WTC11 (cell line): ENCODE measurements at regions not wholly inside any gene's neighbourhood (a gene's known extent, or its start where the extent isn't known, plus 50 kb on each side); places are given as distances from the start of the nearest gene placed in this dataset.

Source experiments
- ATAC-seq: fragments of 200-7000 bp; cut with Tn5 transposase; 2 replicates; pipeline ENCODE4 v1.10.0; 2021; ENCODE audit warnings: mild to moderate bottlenecking, moderate library complexity
- CTCF ChIA-PET: fragments of 300-600 bp; sonication (Branson Sonifier 250); formaldehyde crosslinking; loops from one replicate; lab custom pipeline; 2021; ENCODE audit warnings: antibody characterized with exemption; lab: Charles Lee
- POLR2A ChIA-PET: fragments of 350-600 bp; sonication (Branson Sonifier 250); formaldehyde crosslinking; loops from one replicate; lab custom pipeline; 2021; ENCODE audit warnings: antibody characterized with exemption; lab: Charles Lee
- DNase-seq: peaks from one replicate; pipeline ENCODE4 v3.0.0; 2021; ENCODE audit warnings: low spot score
- H3K27ac Mint-ChIP-seq: 2 replicates; pipeline ENCODE4 v1.8.0; 2021; ENCODE audit warnings: mixed read lengths
- H3K27me3 Mint-ChIP-seq: 2 replicates; pipeline ENCODE4 v1.8.0; 2021; ENCODE audit warnings: low read depth, mild to moderate bottlenecking, moderate library complexity, mixed read lengths
- H3K36me3 Mint-ChIP-seq: 2 replicates; pipeline ENCODE4 v1.8.0; 2021; ENCODE audit warnings: mixed read lengths
- H3K4me1 Mint-ChIP-seq: 2 replicates; pipeline ENCODE4 v1.8.0; 2022; ENCODE audit warnings: mixed read lengths
- H3K4me3 Mint-ChIP-seq: 2 replicates; pipeline ENCODE4 v1.8.0; 2021; ENCODE audit warnings: mild to moderate bottlenecking, moderate library complexity, mixed read lengths
- H3K9me3 Mint-ChIP-seq: 2 replicates; pipeline ENCODE4 v1.8.0; 2021; ENCODE audit warnings: mixed read lengths
- ATF1 ChIP-seq: sonication (generic); formaldehyde crosslinking; IDR thresholded peaks from 2 replicates; pipeline ENCODE4 v1.8.1; 2023; ENCODE audit warnings: mild to moderate bottlenecking, moderate library complexity, missing genetic modification reagents
- CBFB ChIP-seq: sonication (generic); formaldehyde crosslinking; IDR thresholded peaks from 2 replicates; pipeline ENCODE4 v1.8.1; 2022; ENCODE audit warnings: mild to moderate bottlenecking, low read depth, missing genetic modification reagents
- ELF4 ChIP-seq: sonication (generic); formaldehyde crosslinking; IDR thresholded peaks from 2 replicates; pipeline ENCODE4 v1.8.1; 2022; ENCODE audit warnings: low read depth, mild to moderate bottlenecking, moderate library complexity, missing genetic modification reagents
- GABPB1 ChIP-seq: sonication (generic); formaldehyde crosslinking; IDR thresholded peaks from 2 replicates; pipeline ENCODE4 v1.8.1; 2023; ENCODE audit warnings: mild to moderate bottlenecking, missing genetic modification reagents
- SMAD4 ChIP-seq: sonication (generic); formaldehyde crosslinking; IDR thresholded peaks from 2 replicates; pipeline ENCODE4 v1.8.0; 2022; ENCODE audit warnings: mild to moderate bottlenecking, missing genetic modification reagents
- TEAD1 ChIP-seq: sonication (generic); formaldehyde crosslinking; IDR thresholded peaks from 2 replicates; pipeline ENCODE4 v1.8.0; 2022; ENCODE audit warnings: mild to moderate bottlenecking, missing genetic modification reagents
- ZBTB21 ChIP-seq: sonication (generic); formaldehyde crosslinking; IDR thresholded peaks from 2 replicates; pipeline ENCODE4 v1.8.1; 2023; ENCODE audit warnings: mild to moderate bottlenecking, missing genetic modification reagents, borderline replicate concordance
- ZNF219 ChIP-seq: sonication (generic); formaldehyde crosslinking; IDR thresholded peaks from 2 replicates; pipeline ENCODE4 v1.8.0; 2023; ENCODE audit warnings: missing genetic modification reagents, mild to moderate bottlenecking, borderline replicate concordance
- ZNF671 ChIP-seq: fragments of 250-450 bp; sonication (Bioruptor Pico); IDR thresholded peaks from 2 replicates; pipeline ENCODE4 v1.8.0; 2021; ENCODE audit warnings: mild to moderate bottlenecking
- TF ChIP-seq, protein P1 (sequence below): sonication (generic); formaldehyde crosslinking; IDR thresholded peaks from 2 replicates; pipeline ENCODE4 v1.8.0; 2022; ENCODE audit warnings: mild to moderate bottlenecking, missing genetic modification reagents
- TF ChIP-seq, protein P2 (sequence below): sonication (generic); formaldehyde crosslinking; IDR thresholded peaks from 2 replicates; pipeline ENCODE4 v1.8.0; 2022; ENCODE audit warnings: missing genetic modification reagents
- TF ChIP-seq, protein P3 (sequence below): sonication (generic); formaldehyde crosslinking; IDR thresholded peaks from 2 replicates; pipeline ENCODE4 v1.8.0; 2023; ENCODE audit warnings: missing genetic modification reagents, mild to moderate bottlenecking, borderline replicate concordance
- TF ChIP-seq, protein P4 (sequence below): sonication (generic); formaldehyde crosslinking; IDR thresholded peaks from 2 replicates; pipeline ENCODE4 v1.8.0; 2022; ENCODE audit warnings: mild to moderate bottlenecking, missing genetic modification reagents
- TF ChIP-seq, protein P5 (sequence below): sonication (generic); formaldehyde crosslinking; IDR thresholded peaks from 2 replicates; pipeline ENCODE4 v1.8.0; 2022; ENCODE audit warnings: mild to moderate bottlenecking, missing genetic modification reagents
- TF ChIP-seq, protein P6 (sequence below): fragments of 250-450 bp; sonication (Bioruptor Pico); IDR thresholded peaks from 2 replicates; pipeline ENCODE4 v2.1.2; 2022; ENCODE audit warnings: mild to moderate bottlenecking, moderate library complexity

DNA sequence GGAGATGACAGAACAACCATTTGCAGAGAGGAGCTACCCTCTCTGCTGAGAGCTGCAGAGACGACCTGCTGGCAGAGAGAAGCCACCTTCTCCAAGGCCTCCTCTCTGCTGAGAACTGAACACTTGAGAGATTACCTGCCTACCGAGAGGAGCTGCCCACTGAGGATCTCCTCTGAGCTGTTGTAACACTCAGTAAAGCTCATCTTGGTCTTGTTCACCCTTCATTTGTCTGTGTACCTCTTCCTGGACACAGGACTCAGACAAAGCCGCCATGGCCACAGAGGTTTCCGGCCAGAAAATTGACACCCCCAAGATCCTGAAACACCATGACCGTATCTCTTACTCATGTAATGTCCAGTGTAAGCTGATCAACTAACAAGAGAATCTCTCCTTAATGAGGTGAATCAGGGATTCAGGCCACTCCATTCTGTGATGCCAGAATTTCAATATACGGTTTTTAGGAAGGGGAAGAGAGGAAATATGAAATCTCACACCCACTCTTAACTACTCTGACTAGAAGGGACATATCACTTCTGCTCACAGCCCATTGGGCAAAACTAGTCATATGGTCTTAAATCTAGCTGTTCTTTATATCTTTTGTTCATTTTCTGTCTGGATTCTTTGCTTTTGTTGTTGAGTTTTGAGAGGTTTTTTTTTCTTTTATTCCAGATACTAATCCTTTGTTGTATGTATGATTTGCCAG is 83.8 kb downstream of the RHOU start (continued):
- TF ChIP-seq, protein P1, sequence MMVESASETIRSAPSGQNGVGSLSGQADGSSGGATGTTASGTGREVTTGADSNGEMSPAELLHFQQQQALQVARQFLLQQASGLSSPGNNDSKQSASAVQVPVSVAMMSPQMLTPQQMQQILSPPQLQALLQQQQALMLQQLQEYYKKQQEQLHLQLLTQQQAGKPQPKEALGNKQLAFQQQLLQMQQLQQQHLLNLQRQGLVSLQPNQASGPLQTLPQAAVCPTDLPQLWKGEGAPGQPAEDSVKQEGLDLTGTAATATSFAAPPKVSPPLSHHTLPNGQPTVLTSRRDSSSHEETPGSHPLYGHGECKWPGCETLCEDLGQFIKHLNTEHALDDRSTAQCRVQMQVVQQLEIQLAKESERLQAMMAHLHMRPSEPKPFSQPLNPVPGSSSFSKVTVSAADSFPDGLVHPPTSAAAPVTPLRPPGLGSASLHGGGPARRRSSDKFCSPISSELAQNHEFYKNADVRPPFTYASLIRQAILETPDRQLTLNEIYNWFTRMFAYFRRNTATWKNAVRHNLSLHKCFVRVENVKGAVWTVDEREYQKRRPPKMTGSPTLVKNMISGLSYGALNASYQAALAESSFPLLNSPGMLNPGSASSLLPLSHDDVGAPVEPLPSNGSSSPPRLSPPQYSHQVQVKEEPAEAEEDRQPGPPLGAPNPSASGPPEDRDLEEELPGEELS: no peak

DNA sequence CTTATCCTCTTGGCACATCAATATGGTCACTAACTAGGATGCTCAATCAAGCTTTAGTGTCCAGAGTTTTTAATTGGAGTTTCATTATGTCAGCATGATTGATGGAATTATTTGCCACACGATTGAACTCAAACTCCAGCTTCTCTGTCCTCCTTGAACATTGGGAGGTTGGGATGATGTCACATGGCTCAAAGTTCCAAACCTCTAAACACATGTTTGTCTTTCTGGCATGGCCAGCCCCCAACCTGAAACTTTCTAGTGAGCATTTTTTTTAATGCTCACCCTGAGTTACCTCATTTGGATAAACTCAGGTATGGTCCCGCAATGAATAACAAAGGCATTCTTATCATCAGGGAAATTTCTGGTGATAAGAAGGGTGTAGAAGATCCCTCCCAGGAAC is 86.0 kb downstream of the RHOU start:
- ATAC-seq: no peak
- CTCF ChIA-PET: no interaction called here

DNA sequence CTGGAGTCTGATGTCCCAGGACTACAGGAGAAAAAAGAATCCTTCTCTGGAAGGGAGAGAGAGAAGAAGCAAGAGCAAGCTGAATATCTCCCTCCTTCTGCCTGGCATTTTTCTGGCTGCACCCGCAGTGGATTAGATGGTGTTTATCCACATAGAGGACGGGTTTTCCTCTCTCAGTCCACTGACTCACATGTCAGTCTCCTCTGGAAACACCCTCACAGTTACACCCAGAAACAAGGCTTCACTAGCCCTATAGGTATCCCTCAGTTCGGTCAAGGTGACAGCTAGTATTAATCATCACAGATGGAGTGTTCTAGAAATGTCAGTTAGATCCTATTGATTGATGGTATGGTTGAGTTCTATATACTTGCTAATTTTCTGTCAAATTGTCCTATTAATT is 87.9 kb downstream of the RHOU start:
- no peak overlapping the region for H3K4me3 Mint-ChIP-seq
- no peaks in the 10 kb centered on the region for H3K9me3 Mint-ChIP-seq
- ATAC-seq (no peak), DNase-seq (no peak)
- no peaks in the 10 kb centered on the region for H3K36me3 Mint-ChIP-seq
- ChIA-PET POLR2A (no interaction called here), CTCF (interaction anchor here (0.6 kb wide), 1 partner anchor 52 kb away, joined by 7 read pairs; no protein-coding TSS in a partner anchor)
- peaks cover 16% of the 10 kb centered on the region for H3K4me1 Mint-ChIP-seq
- no peaks in the 10 kb centered on the region; the same call in 1 of the 2 replicates for H3K27me3 Mint-ChIP-seq
- H3K27ac Mint-ChIP-seq: no peak overlapping the region
- TF ChIP-seq ATF1: no peak
- no peak for TF ChIP-seq SMAD4
- TF ChIP-seq, protein P2, sequence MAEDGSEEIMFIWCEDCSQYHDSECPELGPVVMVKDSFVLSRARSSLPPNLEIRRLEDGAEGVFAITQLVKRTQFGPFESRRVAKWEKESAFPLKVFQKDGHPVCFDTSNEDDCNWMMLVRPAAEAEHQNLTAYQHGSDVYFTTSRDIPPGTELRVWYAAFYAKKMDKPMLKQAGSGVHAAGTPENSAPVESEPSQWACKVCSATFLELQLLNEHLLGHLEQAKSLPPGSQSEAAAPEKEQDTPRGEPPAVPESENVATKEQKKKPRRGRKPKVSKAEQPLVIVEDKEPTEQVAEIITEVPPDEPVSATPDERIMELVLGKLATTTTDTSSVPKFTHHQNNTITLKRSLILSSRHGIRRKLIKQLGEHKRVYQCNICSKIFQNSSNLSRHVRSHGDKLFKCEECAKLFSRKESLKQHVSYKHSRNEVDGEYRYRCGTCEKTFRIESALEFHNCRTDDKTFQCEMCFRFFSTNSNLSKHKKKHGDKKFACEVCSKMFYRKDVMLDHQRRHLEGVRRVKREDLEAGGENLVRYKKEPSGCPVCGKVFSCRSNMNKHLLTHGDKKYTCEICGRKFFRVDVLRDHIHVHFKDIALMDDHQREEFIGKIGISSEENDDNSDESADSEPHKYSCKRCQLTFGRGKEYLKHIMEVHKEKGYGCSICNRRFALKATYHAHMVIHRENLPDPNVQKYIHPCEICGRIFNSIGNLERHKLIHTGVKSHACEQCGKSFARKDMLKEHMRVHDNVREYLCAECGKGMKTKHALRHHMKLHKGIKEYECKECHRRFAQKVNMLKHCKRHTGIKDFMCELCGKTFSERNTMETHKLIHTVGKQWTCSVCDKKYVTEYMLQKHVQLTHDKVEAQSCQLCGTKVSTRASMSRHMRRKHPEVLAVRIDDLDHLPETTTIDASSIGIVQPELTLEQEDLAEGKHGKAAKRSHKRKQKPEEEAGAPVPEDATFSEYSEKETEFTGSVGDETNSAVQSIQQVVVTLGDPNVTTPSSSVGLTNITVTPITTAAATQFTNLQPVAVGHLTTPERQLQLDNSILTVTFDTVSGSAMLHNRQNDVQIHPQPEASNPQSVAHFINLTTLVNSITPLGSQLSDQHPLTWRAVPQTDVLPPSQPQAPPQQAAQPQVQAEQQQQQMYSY (CRISPR knock-in tag): no peak
- TF ChIP-seq, protein P3, sequence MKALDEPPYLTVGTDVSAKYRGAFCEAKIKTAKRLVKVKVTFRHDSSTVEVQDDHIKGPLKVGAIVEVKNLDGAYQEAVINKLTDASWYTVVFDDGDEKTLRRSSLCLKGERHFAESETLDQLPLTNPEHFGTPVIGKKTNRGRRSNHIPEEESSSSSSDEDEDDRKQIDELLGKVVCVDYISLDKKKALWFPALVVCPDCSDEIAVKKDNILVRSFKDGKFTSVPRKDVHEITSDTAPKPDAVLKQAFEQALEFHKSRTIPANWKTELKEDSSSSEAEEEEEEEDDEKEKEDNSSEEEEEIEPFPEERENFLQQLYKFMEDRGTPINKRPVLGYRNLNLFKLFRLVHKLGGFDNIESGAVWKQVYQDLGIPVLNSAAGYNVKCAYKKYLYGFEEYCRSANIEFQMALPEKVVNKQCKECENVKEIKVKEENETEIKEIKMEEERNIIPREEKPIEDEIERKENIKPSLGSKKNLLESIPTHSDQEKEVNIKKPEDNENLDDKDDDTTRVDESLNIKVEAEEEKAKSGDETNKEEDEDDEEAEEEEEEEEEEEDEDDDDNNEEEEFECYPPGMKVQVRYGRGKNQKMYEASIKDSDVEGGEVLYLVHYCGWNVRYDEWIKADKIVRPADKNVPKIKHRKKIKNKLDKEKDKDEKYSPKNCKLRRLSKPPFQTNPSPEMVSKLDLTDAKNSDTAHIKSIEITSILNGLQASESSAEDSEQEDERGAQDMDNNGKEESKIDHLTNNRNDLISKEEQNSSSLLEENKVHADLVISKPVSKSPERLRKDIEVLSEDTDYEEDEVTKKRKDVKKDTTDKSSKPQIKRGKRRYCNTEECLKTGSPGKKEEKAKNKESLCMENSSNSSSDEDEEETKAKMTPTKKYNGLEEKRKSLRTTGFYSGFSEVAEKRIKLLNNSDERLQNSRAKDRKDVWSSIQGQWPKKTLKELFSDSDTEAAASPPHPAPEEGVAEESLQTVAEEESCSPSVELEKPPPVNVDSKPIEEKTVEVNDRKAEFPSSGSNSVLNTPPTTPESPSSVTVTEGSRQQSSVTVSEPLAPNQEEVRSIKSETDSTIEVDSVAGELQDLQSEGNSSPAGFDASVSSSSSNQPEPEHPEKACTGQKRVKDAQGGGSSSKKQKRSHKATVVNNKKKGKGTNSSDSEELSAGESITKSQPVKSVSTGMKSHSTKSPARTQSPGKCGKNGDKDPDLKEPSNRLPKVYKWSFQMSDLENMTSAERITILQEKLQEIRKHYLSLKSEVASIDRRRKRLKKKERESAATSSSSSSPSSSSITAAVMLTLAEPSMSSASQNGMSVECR (CRISPR knock-in tag): no peak
- no peak for TF ChIP-seq ELF4 (CRISPR knock-in tag)
- TF ChIP-seq, protein P1: no peak
- TF ChIP-seq, protein P4, sequence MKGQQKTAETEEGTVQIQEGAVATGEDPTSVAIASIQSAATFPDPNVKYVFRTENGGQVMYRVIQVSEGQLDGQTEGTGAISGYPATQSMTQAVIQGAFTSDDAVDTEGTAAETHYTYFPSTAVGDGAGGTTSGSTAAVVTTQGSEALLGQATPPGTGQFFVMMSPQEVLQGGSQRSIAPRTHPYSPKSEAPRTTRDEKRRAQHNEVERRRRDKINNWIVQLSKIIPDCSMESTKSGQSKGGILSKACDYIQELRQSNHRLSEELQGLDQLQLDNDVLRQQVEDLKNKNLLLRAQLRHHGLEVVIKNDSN (CRISPR knock-in tag): no peak
- TF ChIP-seq ZBTB21 (CRISPR knock-in tag): no peak
- TF ChIP-seq, protein P5, sequence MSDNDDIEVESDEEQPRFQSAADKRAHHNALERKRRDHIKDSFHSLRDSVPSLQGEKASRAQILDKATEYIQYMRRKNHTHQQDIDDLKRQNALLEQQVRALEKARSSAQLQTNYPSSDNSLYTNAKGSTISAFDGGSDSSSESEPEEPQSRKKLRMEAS (CRISPR knock-in tag): no peak
- TF ChIP-seq TEAD1 (CRISPR knock-in tag): no peak

More for the DNA sequence above, 86.0 kb downstream of the RHOU start:
- H3K36me3 Mint-ChIP-seq: no peaks in the 10 kb centered on the region
- TF ChIP-seq ZNF219 (CRISPR knock-in tag) (no peak), GABPB1 (CRISPR knock-in tag) (0 out of 2 replicates have a peak, but pooled peaks have one; percentile 22), CBFB (no peak), ZNF671 (no peak)
- TF ChIP-seq, protein P6, sequence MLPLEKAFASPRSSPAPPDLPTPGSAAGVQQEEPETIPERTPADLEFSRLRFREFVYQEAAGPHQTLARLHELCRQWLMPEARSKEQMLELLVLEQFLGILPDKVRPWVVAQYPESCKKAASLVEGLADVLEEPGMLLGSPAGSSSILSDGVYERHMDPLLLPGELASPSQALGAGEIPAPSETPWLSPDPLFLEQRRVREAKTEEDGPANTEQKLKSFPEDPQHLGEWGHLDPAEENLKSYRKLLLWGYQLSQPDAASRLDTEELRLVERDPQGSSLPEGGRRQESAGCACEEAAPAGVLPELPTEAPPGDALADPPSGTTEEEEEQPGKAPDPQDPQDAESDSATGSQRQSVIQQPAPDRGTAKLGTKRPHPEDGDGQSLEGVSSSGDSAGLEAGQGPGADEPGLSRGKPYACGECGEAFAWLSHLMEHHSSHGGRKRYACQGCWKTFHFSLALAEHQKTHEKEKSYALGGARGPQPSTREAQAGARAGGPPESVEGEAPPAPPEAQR (CRISPR knock-in tag): no peak
- H3K27me3 Mint-ChIP-seq: no peaks in the 10 kb centered on the region; the same call in 1 of the 2 replicates
- H3K27ac Mint-ChIP-seq: no peak overlapping the region
- H3K4me1 Mint-ChIP-seq: peaks cover 3% of the 10 kb centered on the region
- H3K9me3 Mint-ChIP-seq: no peaks in the 10 kb centered on the region
- POLR2A ChIA-PET: no interaction called here
- no peak for DNase-seq
- no peak overlapping the region for H3K4me3 Mint-ChIP-seq
